ENCODE measurements at regions not wholly inside any gene's neighbourhood (a gene's known extent, or its start where the extent isn't known, plus 50 kb on each side); places are given as distances from the start of the nearest gene placed in this dataset.

GRCh38 chr13:74622284-74622683 is 488.1 kb upstream of the KLF12 start:
- no peak for TF ChIP-seq MAX (CRISPR knock-in tag; IDR thresholded peaks at IDR 0.05)
- no peak for TF ChIP-seq E2F5 (CRISPR knock-in tag; IDR thresholded peaks at IDR 0.05)
- no peak for TF ChIP-seq CTCF (IDR thresholded peaks at IDR 0.05)
- no peak for TF ChIP-seq ZBTB43 (CRISPR knock-in tag; IDR thresholded peaks at IDR 0.05)
- TF ChIP-seq MXD4 (CRISPR knock-in tag; IDR thresholded peaks at IDR 0.05; ENCODE audit: borderline replicate concordance) = no peak
- no peak for TF ChIP-seq AFF4 (CRISPR knock-in tag; IDR thresholded peaks at IDR 0.05; ENCODE audit: borderline replicate concordance)
- TF ChIP-seq ATF3 (CRISPR knock-in tag; conservative IDR thresholded peaks at IDR 0.05) = no peak
- TF ChIP-seq SMAD3 (CRISPR knock-in tag; IDR thresholded peaks at IDR 0.05; ENCODE audit: borderline replicate concordance) = no peak
- no peak for TF ChIP-seq ZNF121 (CRISPR knock-in tag; IDR thresholded peaks at IDR 0.05)
- no peak for TF ChIP-seq E2F4 (CRISPR knock-in tag; IDR thresholded peaks at IDR 0.05; ENCODE audit: borderline replicate concordance, low read depth)
- no peak for TF ChIP-seq EMX1 (CRISPR knock-in tag; IDR thresholded peaks at IDR 0.05)
- no peak for TF ChIP-seq USF2 (CRISPR knock-in tag; IDR thresholded peaks at IDR 0.05)
- TF ChIP-seq ZSCAN18 (CRISPR knock-in tag; IDR thresholded peaks at IDR 0.05) = no peak

Measured in WTC11 (cell line).